Adrenal gland (tissue), 9 donors: ENCODE measurements at regions not wholly inside any gene's neighbourhood (a gene's known extent, or its start where the extent isn't known, plus 50 kb on each side); places are given as distances from the start of the nearest gene placed in this dataset.

Source experiments
- DNase-seq, 7 donors: peaks; one replicate each; pipeline ENCODE4 v3.0.0-alpha.2; 2019 to 2020
- H3K27ac ChIP-seq, 5 donors: fragments of 200-600 bp; sonication (generic) in 4 of 5; 1 replicate in 3 of 5; 2 replicates in 2 of 5; pipeline versions ENCODE4 v1.5.1 to v1.8.0; 2016 to 2020; ENCODE audit warnings: mild to moderate bottlenecking in 1 of 5
- H3K27me3 ChIP-seq: fragments of 200-600 bp; 2 replicates; pipeline ENCODE4 v1.8.0; 2021
- H3K36me3 ChIP-seq, 2 donors: fragments of 200-600 bp; replicated peaks in 1 of 2; 1 replicate in 1 of 2; 2 replicates in 1 of 2; pipeline versions ENCODE4 v1.5.1 to v1.8.0; 2018 to 2022
- H3K4me1 ChIP-seq, 2 donors: fragments of 200-600 bp; replicated peaks in 1 of 2; 1 replicate in 1 of 2; 2 replicates in 1 of 2; pipeline versions ENCODE4 v1.5.1 to v1.8.0; 2018 to 2021
- H3K4me3 ChIP-seq, 4 donors: fragments of 200-600 bp; sonication (generic) in 3 of 4; one replicate each; pipeline ENCODE4 v1.5.1; 2016 to 2018
- H3K9me3 ChIP-seq, 3 donors: fragments of 200-600 bp; sonication (generic) in 1 of 3; replicated peaks in 1 of 3; 1 replicate in 2 of 3; 2 replicates in 1 of 3; pipeline versions ENCODE4 v1.5.1 to v1.8.0; 2016 to 2021
- CTCF ChIP-seq, 6 experiments: fragments of 450-650 bp in 4 of 6; fragments of 200-600 bp in 2 of 6; sonication (generic) in 1 of 6; IDR thresholded peaks; 1 replicate in 5 of 6; 2 replicates in 1 of 6; pipeline versions ENCODE4 v1.5.1 to v1.8.0; 2016 to 2021; ENCODE audit warnings: antibody characterized with exemption in 6 of 6, mild to moderate bottlenecking in 2 of 6, moderate library complexity in 1 of 6
- POLR2A ChIP-seq, 2 donors: fragments of 450-650 bp; IDR thresholded peaks; one replicate each; pipeline ENCODE4 v1.6.1; 2017; ENCODE audit warnings: antibody characterized with exemption in 2 of 2, mild to moderate bottlenecking in 2 of 2, moderate library complexity in 1 of 2
- WGBS, 4 donors: extraction: QIAGEN DNeasy Blood & Tissue Kit in 2 of 4; methylation state at CpG; one replicate each; pipeline versions ENCODE4 v1.1.5 to v1.1.7; 2013 to 2017; 5-methylcytosine and 5-hydroxymethylcytosine counted together
- intact Hi-C, 2 donors: fragments of 100-400 bp; cut with DNase I; formaldehyde crosslinking; loops; one replicate each; pipeline versions ENCODE4 v1.14.1 to v1.15.0; 2022 to 2023
- donor health status: healthy with polysubstance abuse.
- donor health status: Bipolar disorder and iron deficiency.
- donor health status: DM: yes; HTN: yes; CAD: no.
- donor health status: DM: no; HTN: no; CAD: no.
- donor health status: DM: no; HTN: no; CAD: no.

- intact Hi-C loops, result no loop called here
- TF ChIP-seq POLR2A (IDR thresholded peaks at IDR 0.05) (no peak), CTCF (IDR thresholded peaks at IDR 0.05) (no peak)
- no peak for DNase-seq
- no peak overlapping the region for H3K4me3 ChIP-seq
- WGBS, 4 donors, result 76 to 82% (median 80%) methylated on average over 5 of the region's 5 CpGs
- H3K4me1 ChIP-seq, result no peaks in the 10 kb centered on the region
- H3K27me3 ChIP-seq, result peaks cover 7% of the 10 kb centered on the region
- H3K9me3 ChIP-seq, result no peaks in the 10 kb centered on the region
- no peak overlapping the region for H3K27ac ChIP-seq
- no peaks in the 10 kb centered on the region for H3K36me3 ChIP-seq
Observed at GRCh38 chr18:47731276-47731675, 199.2 kb downstream of the SMAD2 start.

- no peak for TF ChIP-seq POLR2A (IDR thresholded peaks at IDR 0.05)
- TF ChIP-seq CTCF (IDR thresholded peaks at IDR 0.05), result no peak
- Histone ChIP-seq H3K27ac (no peak overlapping the region), H3K36me3 (no peaks in the 10 kb centered on the region), H3K4me1 (no peaks in the 10 kb centered on the region), H3K27me3 (peaks cover 5% of the 10 kb centered on the region), H3K9me3 (no peaks in the 10 kb centered on the region), H3K4me3 (no peak overlapping the region)
- intact Hi-C loops, result no loop called here
- DNase-seq, result no peak
- 68 to 86% (median 73%) methylated on average over 5 of the region's 5 CpGs for WGBS, 4 donors
Observed at GRCh38 chr18:47730795-47731194, 199.7 kb downstream of the SMAD2 start.

GRCh38 chr18:47729356-47729755, 201.1 kb downstream of the SMAD2 start:
- Histone ChIP-seq H3K9me3 (no peaks in the 10 kb centered on the region), H3K27ac (no peak overlapping the region), H3K4me3 (no peak overlapping the region), H3K4me1 (no peaks in the 10 kb centered on the region), H3K27me3 (peaks cover 5% of the 10 kb centered on the region), H3K36me3 (no peaks in the 10 kb centered on the region)
- TF ChIP-seq CTCF (IDR thresholded peaks at IDR 0.05) (no peak), POLR2A (IDR thresholded peaks at IDR 0.05) (no peak)
- no peak for DNase-seq
- 83 to 89% (median 87%) methylated on average over 5 to 6 of the region's 6 CpGs for WGBS, 4 donors
- intact Hi-C loops, result no loop called here

GRCh38 chr18:47728921-47729320, 201.5 kb downstream of the SMAD2 start:
- 86 to 96% (median 91%) methylated on average over 2 of the region's 2 CpGs for WGBS, 4 donors
- H3K27me3 ChIP-seq, result peaks cover 5% of the 10 kb centered on the region
- no peak overlapping the region for H3K27ac ChIP-seq
- H3K4me1 ChIP-seq, result no peaks in the 10 kb centered on the region
- H3K36me3 ChIP-seq, result no peaks in the 10 kb centered on the region
- no peak for DNase-seq
- no peak for TF ChIP-seq CTCF (IDR thresholded peaks at IDR 0.05)
- TF ChIP-seq POLR2A (IDR thresholded peaks at IDR 0.05), result no peak
- no peaks in the 10 kb centered on the region for H3K9me3 ChIP-seq
- no peak overlapping the region for H3K4me3 ChIP-seq
- intact Hi-C loops, result no loop called here
